ENCODE measurements at regions not wholly inside any gene's neighbourhood (a gene's known extent, or its start where the extent isn't known, plus 50 kb on each side); places are given as distances from the start of the nearest gene placed in this dataset.

DNA sequence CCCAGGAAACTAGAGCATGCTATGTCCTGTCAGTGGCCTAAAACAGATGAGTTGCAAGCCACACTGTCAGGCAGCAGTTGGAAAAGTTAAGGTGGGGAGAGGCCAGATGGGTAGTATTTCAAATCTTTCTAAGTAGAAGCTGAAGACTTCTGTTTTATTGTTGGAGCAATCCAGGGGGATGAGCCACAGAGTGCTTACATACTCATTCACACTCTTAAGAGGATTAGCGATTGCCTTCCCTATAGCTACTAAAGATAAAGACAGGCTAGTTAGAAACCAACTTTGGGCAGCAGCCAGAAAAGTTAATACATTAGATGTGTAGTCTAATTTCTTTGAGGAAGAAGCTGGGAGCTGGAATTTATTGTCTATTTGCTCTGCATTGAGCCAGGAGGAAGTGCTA is 61.7 kb upstream of the ELAVL2 start:
- TF ChIP-seq POLR2A (IDR thresholded peaks at IDR 0.05): no peak
- TF ChIP-seq EP300 (IDR thresholded peaks at IDR 0.05; ENCODE audit: low read depth): no peak
- TF ChIP-seq CTCF (IDR thresholded peaks at IDR 0.05): no peak
